Liver (tissue), 8 donors: ENCODE measurements at regions not wholly inside any gene's neighbourhood (a gene's known extent, or its start where the extent isn't known, plus 50 kb on each side); places are given as distances from the start of the nearest gene placed in this dataset.

ENCODE experiments used
- DNase-seq: peaks from one replicate; pipeline ENCODE4 v3.0.0-alpha.2; 2017; ENCODE audit warnings: low spot score
- H3K27ac ChIP-seq, 2 donors: one replicate each; pipeline ENCODE4 v1.7.0; 2013; ENCODE audit warnings: inconsistent platforms in 2 of 2, low read length in 2 of 2, control low read depth in 1 of 2, low read depth in 1 of 2, mild to moderate bottlenecking in 1 of 2
- H3K27me3 ChIP-seq, 4 donors: one replicate each; pipeline versions ENCODE4 v1.6.1 to v1.7.0; 2013; ENCODE audit warnings: low read length in 3 of 4, inconsistent platforms in 1 of 4, mild to moderate bottlenecking in 1 of 4, moderate library complexity in 1 of 4; ENCODE audit not compliant: control insufficient read depth in 4 of 4, insufficient read depth in 4 of 4
- H3K36me3 ChIP-seq, 4 donors: one replicate each; pipeline versions ENCODE4 v1.6.1 to v1.7.0; 2013; ENCODE audit warnings: low read length in 3 of 4, mild to moderate bottlenecking in 3 of 4, low read depth in 1 of 4, moderate library complexity in 1 of 4; ENCODE audit not compliant: control insufficient read depth in 4 of 4, insufficient read depth in 3 of 4
- H3K4me1 ChIP-seq, 4 donors: one replicate each; pipeline versions ENCODE4 v1.6.1 to v1.7.0; 2013; ENCODE audit warnings: low read length in 3 of 4, mild to moderate bottlenecking in 3 of 4, moderate library complexity in 1 of 4; ENCODE audit not compliant: control insufficient read depth in 4 of 4, insufficient read depth in 4 of 4
- H3K4me3 ChIP-seq, 3 donors: one replicate each; pipeline versions ENCODE4 v1.6.1 to v1.7.0; 2013; ENCODE audit warnings: low read length in 3 of 3, control low read depth in 1 of 3, low read depth in 1 of 3, mild to moderate bottlenecking in 1 of 3
- H3K9ac ChIP-seq, 2 donors: one replicate each; pipeline ENCODE4 v1.7.0; 2013; ENCODE audit warnings: low read length in 2 of 2, mild to moderate bottlenecking in 2 of 2, moderate library complexity in 2 of 2, control low read depth in 1 of 2, low read depth in 1 of 2
- H3K9me3 ChIP-seq, 4 donors: one replicate each; pipeline versions ENCODE4 v1.6.1 to v1.7.0; 2013; ENCODE audit warnings: low read length in 3 of 4; ENCODE audit not compliant: control insufficient read depth in 4 of 4
- EGR1 ChIP-seq, 2 donors: IDR thresholded peaks; 2 replicates each; pipeline ENCODE4 v1.6.1; 2016 to 2018; ENCODE audit warnings: antibody characterized with exemption in 2 of 2, low read depth in 2 of 2
- FOXA1 ChIP-seq: IDR thresholded peaks from 2 replicates; pipeline ENCODE4 v1.6.1; 2016; ENCODE audit warnings: antibody characterized with exemption
- FOXA2 ChIP-seq: IDR thresholded peaks from 2 replicates; pipeline ENCODE4 v1.6.1; 2016; ENCODE audit warnings: antibody characterized with exemption
- GABPA ChIP-seq, 2 donors: IDR thresholded peaks in 1 of 2; conservative IDR thresholded peaks in 1 of 2; 2 replicates each; pipeline ENCODE4 v1.6.1; 2016; ENCODE audit warnings: antibody characterized with exemption in 2 of 2, mild to moderate bottlenecking in 1 of 2, moderate library complexity in 1 of 2
- HNF4A ChIP-seq, 2 donors: conservative IDR thresholded peaks; 2 replicates each; pipeline ENCODE4 v1.6.1; 2016; ENCODE audit warnings: antibody characterized with exemption in 2 of 2, mild to moderate bottlenecking in 2 of 2
- HNF4G ChIP-seq: IDR thresholded peaks from 2 replicates; pipeline ENCODE4 v1.6.1; 2016; ENCODE audit warnings: antibody characterized with exemption
- JUND ChIP-seq, 2 donors: IDR thresholded peaks; 2 replicates each; pipeline ENCODE4 v1.6.1; 2016; ENCODE audit warnings: antibody characterized with exemption in 2 of 2
- NR2F2 ChIP-seq: IDR thresholded peaks from 2 replicates; pipeline ENCODE4 v1.6.1; 2016; ENCODE audit warnings: antibody characterized with exemption
- RAD21 ChIP-seq, 2 donors: IDR thresholded peaks; 2 replicates each; pipeline ENCODE4 v1.6.1; 2016; ENCODE audit warnings: antibody characterized with exemption in 2 of 2, mild to moderate bottlenecking in 2 of 2
- RXRA ChIP-seq, 2 donors: IDR thresholded peaks; 2 replicates each; pipeline ENCODE4 v1.6.1; 2017 to 2018; ENCODE audit warnings: antibody characterized with exemption in 2 of 2, mild to moderate bottlenecking in 1 of 2
- SP1 ChIP-seq: IDR thresholded peaks from 2 replicates; pipeline ENCODE4 v1.6.1; 2018; ENCODE audit warnings: antibody characterized with exemption, mild to moderate bottlenecking
- TAF1 ChIP-seq: conservative IDR thresholded peaks from 2 replicates; pipeline ENCODE4 v1.6.1; 2016; ENCODE audit warnings: antibody characterized with exemption, mild to moderate bottlenecking
- YY1 ChIP-seq: IDR thresholded peaks from 2 replicates; pipeline ENCODE4 v1.6.1; 2016; ENCODE audit warnings: antibody characterized with exemption, mild to moderate bottlenecking
- WGBS: extraction: QIAGEN DNeasy Blood & Tissue Kit; methylation state at CpG from one replicate; pipeline ENCODE4 v1.1.7; 2013; 5-methylcytosine and 5-hydroxymethylcytosine counted together
- TF ChIP-seq, protein P1 (sequence below): IDR thresholded peaks from 2 replicates; pipeline ENCODE4 v1.6.1; 2016; ENCODE audit warnings: antibody characterized with exemption
- TF ChIP-seq, protein P2 (sequence below): IDR thresholded peaks from 2 replicates; pipeline ENCODE4 v1.6.1; 2016; ENCODE audit warnings: antibody characterized with exemption
- TF ChIP-seq, protein P3 (sequence below): IDR thresholded peaks from 2 replicates; pipeline ENCODE4 v1.6.1; 2016; ENCODE audit warnings: antibody characterized with exemption
- TF ChIP-seq, protein P4 (sequence below): fragments of 150-350 bp; IDR thresholded peaks from 2 replicates; pipeline ENCODE4 v1.5.1; 2017; ENCODE audit warnings: improper control_type of control experiment, low read depth, low read length; ENCODE audit not compliant: missing input control
- TF ChIP-seq, protein P5 (sequence below): IDR thresholded peaks from 2 replicates; pipeline ENCODE4 v1.6.1; 2016; ENCODE audit warnings: antibody characterized with exemption, mild to moderate bottlenecking
- donor health status: healthy.
- donor health status: healthy.
- donor health status: healthy.
- donor health status: healthy.
- donor health status: healthy.

DNA sequence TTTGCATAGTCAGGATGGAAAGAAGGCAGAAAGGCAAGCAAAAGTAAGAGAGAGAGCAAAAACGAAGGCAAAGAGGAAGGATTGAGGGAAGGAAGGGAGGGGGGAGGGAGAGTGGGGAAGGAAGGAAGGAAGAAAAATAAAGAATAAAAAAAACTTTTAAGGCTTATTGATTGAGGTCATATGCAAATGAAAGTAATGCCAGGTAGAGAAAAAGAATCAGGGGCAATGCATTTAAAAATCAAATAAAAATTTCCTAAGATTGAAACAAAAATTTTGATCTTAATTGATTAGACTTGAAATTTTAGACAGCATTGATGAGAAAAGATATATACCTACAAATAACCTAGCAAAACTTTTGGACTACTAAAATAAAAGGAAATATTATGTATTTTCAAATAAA, 153.9 kb upstream of the KIF2B start:
- DNase-seq, result no peak
- 41% methylated on average over 1 of the region's 1 CpG for WGBS
- no peak overlapping the region for H3K4me3 ChIP-seq
- no peak overlapping the region for H3K9ac ChIP-seq
- H3K27ac ChIP-seq, result no peak overlapping the region
- no peaks in the 10 kb centered on the region for H3K9me3 ChIP-seq
- no peaks in the 10 kb centered on the region for H3K27me3 ChIP-seq
- H3K36me3 ChIP-seq, result no peaks in the 10 kb centered on the region
- no peaks in the 10 kb centered on the region for H3K4me1 ChIP-seq
- TF ChIP-seq GABPA (IDR thresholded peaks at IDR 0.05 in 1 of 2, conservative IDR thresholded peaks at IDR 0.05 in 1 of 2), result no peak
- no peak for TF ChIP-seq JUND (IDR thresholded peaks at IDR 0.05)
- no peak for TF ChIP-seq FOXA2
- TF ChIP-seq, protein P1, sequence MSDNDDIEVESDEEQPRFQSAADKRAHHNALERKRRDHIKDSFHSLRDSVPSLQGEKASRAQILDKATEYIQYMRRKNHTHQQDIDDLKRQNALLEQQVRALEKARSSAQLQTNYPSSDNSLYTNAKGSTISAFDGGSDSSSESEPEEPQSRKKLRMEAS, result no peak
- TF ChIP-seq, protein P2, sequence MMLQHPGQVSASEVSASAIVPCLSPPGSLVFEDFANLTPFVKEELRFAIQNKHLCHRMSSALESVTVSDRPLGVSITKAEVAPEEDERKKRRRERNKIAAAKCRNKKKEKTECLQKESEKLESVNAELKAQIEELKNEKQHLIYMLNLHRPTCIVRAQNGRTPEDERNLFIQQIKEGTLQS, result no peak
- TF ChIP-seq TAF1, result no peak
- TF ChIP-seq SP1, result no peak
- TF ChIP-seq EGR1 (IDR thresholded peaks at IDR 0.05; ENCODE audit: low read depth in 2 of 2), result no peak
- TF ChIP-seq HNF4G, result no peak
- no peak for TF ChIP-seq NR2F2
- no peak for TF ChIP-seq HNF4A (conservative IDR thresholded peaks at IDR 0.05)
- TF ChIP-seq, protein P3, sequence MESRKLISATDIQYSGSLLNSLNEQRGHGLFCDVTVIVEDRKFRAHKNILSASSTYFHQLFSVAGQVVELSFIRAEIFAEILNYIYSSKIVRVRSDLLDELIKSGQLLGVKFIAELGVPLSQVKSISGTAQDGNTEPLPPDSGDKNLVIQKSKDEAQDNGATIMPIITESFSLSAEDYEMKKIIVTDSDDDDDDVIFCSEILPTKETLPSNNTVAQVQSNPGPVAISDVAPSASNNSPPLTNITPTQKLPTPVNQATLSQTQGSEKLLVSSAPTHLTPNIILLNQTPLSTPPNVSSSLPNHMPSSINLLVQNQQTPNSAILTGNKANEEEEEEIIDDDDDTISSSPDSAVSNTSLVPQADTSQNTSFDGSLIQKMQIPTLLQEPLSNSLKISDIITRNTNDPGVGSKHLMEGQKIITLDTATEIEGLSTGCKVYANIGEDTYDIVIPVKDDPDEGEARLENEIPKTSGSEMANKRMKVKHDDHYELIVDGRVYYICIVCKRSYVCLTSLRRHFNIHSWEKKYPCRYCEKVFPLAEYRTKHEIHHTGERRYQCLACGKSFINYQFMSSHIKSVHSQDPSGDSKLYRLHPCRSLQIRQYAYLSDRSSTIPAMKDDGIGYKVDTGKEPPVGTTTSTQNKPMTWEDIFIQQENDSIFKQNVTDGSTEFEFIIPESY, result no peak
- TF ChIP-seq, protein P4, sequence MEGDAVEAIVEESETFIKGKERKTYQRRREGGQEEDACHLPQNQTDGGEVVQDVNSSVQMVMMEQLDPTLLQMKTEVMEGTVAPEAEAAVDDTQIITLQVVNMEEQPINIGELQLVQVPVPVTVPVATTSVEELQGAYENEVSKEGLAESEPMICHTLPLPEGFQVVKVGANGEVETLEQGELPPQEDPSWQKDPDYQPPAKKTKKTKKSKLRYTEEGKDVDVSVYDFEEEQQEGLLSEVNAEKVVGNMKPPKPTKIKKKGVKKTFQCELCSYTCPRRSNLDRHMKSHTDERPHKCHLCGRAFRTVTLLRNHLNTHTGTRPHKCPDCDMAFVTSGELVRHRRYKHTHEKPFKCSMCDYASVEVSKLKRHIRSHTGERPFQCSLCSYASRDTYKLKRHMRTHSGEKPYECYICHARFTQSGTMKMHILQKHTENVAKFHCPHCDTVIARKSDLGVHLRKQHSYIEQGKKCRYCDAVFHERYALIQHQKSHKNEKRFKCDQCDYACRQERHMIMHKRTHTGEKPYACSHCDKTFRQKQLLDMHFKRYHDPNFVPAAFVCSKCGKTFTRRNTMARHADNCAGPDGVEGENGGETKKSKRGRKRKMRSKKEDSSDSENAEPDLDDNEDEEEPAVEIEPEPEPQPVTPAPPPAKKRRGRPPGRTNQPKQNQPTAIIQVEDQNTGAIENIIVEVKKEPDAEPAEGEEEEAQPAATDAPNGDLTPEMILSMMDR, result no peak
- TF ChIP-seq FOXA1, result no peak
- TF ChIP-seq RAD21 (IDR thresholded peaks at IDR 0.05), result no peak
- no peak for TF ChIP-seq YY1

DNA sequence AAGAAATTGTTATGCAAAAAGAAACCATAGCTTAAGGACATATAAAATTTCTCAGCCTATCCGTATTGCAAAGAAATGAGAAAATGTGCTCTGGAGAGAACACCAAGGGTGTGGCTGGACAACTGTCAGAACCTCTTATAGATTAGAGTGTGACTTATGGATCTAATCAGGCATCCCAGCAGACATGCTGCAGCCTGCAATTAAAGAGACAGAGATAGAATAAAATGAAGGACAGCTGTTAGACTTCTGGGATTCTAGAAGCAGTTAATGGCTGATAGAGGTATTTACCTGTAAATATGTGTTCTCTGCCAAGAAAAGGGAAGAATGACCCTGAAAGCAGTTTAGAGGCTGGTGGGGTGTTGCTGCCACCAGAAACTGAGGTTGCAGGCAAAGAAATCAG, 160.1 kb upstream of the KIF2B start:
- Histone ChIP-seq H3K4me3 (no peak overlapping the region), H3K9me3 (no peaks in the 10 kb centered on the region), H3K27me3 (peaks cover 0 to 3% (median 0%) of the 10 kb centered on the region in 4 donors), H3K4me1 (no peaks in the 10 kb centered on the region), H3K9ac (no peak overlapping the region), H3K36me3 (no peaks in the 10 kb centered on the region), H3K27ac (no peak overlapping the region)
- TF ChIP-seq YY1 (no peak), HNF4G (no peak), JUND (IDR thresholded peaks at IDR 0.05) (no peak), EGR1 (IDR thresholded peaks at IDR 0.05; ENCODE audit: low read depth in 2 of 2) (no peak), NR2F2 (no peak), RXRA (IDR thresholded peaks at IDR 0.05) (no peak), TAF1 (no peak), HNF4A (conservative IDR thresholded peaks at IDR 0.05) (no peak), SP1 (no peak), GABPA (IDR thresholded peaks at IDR 0.05 in 1 of 2, conservative IDR thresholded peaks at IDR 0.05 in 1 of 2) (no peak), RAD21 (IDR thresholded peaks at IDR 0.05) (no peak), FOXA1 (no peak)
- TF ChIP-seq, protein P1, result no peak
- TF ChIP-seq, protein P2, result no peak
- TF ChIP-seq, protein P5, sequence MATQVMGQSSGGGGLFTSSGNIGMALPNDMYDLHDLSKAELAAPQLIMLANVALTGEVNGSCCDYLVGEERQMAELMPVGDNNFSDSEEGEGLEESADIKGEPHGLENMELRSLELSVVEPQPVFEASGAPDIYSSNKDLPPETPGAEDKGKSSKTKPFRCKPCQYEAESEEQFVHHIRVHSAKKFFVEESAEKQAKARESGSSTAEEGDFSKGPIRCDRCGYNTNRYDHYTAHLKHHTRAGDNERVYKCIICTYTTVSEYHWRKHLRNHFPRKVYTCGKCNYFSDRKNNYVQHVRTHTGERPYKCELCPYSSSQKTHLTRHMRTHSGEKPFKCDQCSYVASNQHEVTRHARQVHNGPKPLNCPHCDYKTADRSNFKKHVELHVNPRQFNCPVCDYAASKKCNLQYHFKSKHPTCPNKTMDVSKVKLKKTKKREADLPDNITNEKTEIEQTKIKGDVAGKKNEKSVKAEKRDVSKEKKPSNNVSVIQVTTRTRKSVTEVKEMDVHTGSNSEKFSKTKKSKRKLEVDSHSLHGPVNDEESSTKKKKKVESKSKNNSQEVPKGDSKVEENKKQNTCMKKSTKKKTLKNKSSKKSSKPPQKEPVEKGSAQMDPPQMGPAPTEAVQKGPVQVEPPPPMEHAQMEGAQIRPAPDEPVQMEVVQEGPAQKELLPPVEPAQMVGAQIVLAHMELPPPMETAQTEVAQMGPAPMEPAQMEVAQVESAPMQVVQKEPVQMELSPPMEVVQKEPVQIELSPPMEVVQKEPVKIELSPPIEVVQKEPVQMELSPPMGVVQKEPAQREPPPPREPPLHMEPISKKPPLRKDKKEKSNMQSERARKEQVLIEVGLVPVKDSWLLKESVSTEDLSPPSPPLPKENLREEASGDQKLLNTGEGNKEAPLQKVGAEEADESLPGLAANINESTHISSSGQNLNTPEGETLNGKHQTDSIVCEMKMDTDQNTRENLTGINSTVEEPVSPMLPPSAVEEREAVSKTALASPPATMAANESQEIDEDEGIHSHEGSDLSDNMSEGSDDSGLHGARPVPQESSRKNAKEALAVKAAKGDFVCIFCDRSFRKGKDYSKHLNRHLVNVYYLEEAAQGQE, result no peak
- TF ChIP-seq, protein P3, result no peak
- DNase-seq, result no peak
- WGBS, result 82% methylated on average over 1 of the region's 1 CpG
